ENCODE measurements at regions not wholly inside any gene's neighbourhood (a gene's known extent, or its start where the extent isn't known, plus 50 kb on each side); places are given as distances from the start of the nearest gene placed in this dataset.
"Not testable (repeated sequence)": the region's sequence is repeated elsewhere in the genome, so short reads cannot be mapped to it uniquely, and the experiment has no call there.

- DNase-seq: no peak
Measured at GRCh38 chr5:1730487-1730847, 69.2 kb downstream of the MRPL36 start.

GRCh38 chr5:1729641-1730486 lies 69.8 kb downstream of the MRPL36 start:
- no peak for DNase-seq

- DNase-seq: no peak
Measured at GRCh38 chr5:1728846-1729245, 70.8 kb downstream of the MRPL36 start.

- DNase-seq: no peak
Measured at GRCh38 chr5:1727571-1727970, 72.1 kb downstream of the MRPL36 start.

- no peak for DNase-seq
Measured at GRCh38 chr5:1726956-1727355, 72.7 kb downstream of the MRPL36 start.

GRCh38 chr5:1726469-1726865 lies 73.2 kb downstream of the MRPL36 start:
- DNase-seq: no peak

GRCh38 chr5:1725641-1726468 lies 73.8 kb downstream of the MRPL36 start:
- no peak for DNase-seq

- no peak for DNase-seq
Measured at GRCh38 chr5:1724822-1725602, 74.6 kb downstream of the MRPL36 start.

- no peak for DNase-seq
Measured at GRCh38 chr5:1723957-1724821, 75.4 kb downstream of the MRPL36 start.

- DNase-seq: no peak
Measured at GRCh38 chr5:1723476-1723875, 76.2 kb downstream of the MRPL36 start.

- no peak for DNase-seq
Measured at GRCh38 chr5:1722877-1723276, 76.8 kb downstream of the MRPL36 start.

- DNase-seq: no peak
Measured at GRCh38 chr5:1720396-1721110, 79.1 kb downstream of the MRPL36 start.

- DNase-seq: no peak
Measured at GRCh38 chr5:1719860-1720259, 79.8 kb downstream of the MRPL36 start.

GRCh38 chr5:1718669-1719068 lies 81.0 kb downstream of the MRPL36 start:
- DNase-seq: no peak

- DNase-seq: not testable (repeated sequence)
Measured at GRCh38 chr5:1710091-1710490, 89.5 kb downstream of the MRPL36 start.

GRCh38 chr5:1709171-1709803 lies 90.3 kb downstream of the MRPL36 start:
- no peak for DNase-seq

- DNase-seq: no peak
Measured at GRCh38 chr5:1708592-1709141, 91.0 kb downstream of the MRPL36 start.

GRCh38 chr5:1707467-1707866 lies 92.2 kb downstream of the MRPL36 start:
- DNase-seq: no peak

GRCh38 chr5:1706428-1706827 lies 93.2 kb downstream of the MRPL36 start:
- DNase-seq: no peak

- DNase-seq: no peak
Measured at GRCh38 chr5:1706021-1706420, 93.6 kb downstream of the MRPL36 start.

GRCh38 chr5:1704676-1705075 lies 95.0 kb downstream of the MRPL36 start:
- DNase-seq: no peak

Measured in activated gamma-delta T cell (primary cell).